ENCODE measurements at regions not wholly inside any gene's neighbourhood (a gene's known extent, or its start where the extent isn't known, plus 50 kb on each side); places are given as distances from the start of the nearest gene placed in this dataset.

DNA sequence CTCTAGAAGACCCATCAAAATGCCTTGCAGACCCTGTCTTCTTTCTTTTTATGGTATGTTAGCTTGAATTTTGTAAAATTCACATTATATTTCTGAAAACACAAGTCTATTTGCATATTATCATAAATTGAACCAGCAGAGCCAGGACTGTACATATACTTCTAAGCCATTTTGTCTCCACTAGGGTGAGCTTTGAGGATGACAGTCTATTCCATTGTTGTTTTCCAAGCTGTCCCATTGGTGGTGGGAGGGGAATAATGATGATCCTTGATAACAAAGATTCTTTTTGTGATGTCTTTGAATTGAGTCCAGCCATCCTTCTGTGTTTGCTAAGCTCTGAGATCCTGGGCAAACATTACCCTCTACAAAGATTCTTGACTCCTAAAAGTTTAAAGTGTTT is 359.3 kb upstream of the PCDH20 start:
- Histone ChIP-seq H3K27me3 (ENCODE audit: insufficient read depth, low read length) (no peaks in the 10 kb centered on the region; the same call in 1 of the 2 replicates), H2AK5ac (ENCODE audit: insufficient read length, low read length) (no peak overlapping the region)

More for the DNA sequence above, 359.3 kb upstream of the PCDH20 start:
- TF ChIP-seq, protein P1, sequence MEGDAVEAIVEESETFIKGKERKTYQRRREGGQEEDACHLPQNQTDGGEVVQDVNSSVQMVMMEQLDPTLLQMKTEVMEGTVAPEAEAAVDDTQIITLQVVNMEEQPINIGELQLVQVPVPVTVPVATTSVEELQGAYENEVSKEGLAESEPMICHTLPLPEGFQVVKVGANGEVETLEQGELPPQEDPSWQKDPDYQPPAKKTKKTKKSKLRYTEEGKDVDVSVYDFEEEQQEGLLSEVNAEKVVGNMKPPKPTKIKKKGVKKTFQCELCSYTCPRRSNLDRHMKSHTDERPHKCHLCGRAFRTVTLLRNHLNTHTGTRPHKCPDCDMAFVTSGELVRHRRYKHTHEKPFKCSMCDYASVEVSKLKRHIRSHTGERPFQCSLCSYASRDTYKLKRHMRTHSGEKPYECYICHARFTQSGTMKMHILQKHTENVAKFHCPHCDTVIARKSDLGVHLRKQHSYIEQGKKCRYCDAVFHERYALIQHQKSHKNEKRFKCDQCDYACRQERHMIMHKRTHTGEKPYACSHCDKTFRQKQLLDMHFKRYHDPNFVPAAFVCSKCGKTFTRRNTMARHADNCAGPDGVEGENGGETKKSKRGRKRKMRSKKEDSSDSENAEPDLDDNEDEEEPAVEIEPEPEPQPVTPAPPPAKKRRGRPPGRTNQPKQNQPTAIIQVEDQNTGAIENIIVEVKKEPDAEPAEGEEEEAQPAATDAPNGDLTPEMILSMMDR (conservative IDR thresholded peaks at IDR 0.05) = no peak
- Histone ChIP-seq H3K18ac (ENCODE audit: insufficient read length, low read depth, low read length) (no peak overlapping the region), H4K91ac (ENCODE audit: insufficient read length, low read depth, low read length) (no peak overlapping the region), H3K9ac (ENCODE audit: extremely low read depth, insufficient read length, low read length) (no peak overlapping the region), H3K23me2 (ENCODE audit: insufficient read length, low read depth, low read length, poor library complexity, severe bottlenecking) (no peaks in the 10 kb centered on the region), H3K56ac (ENCODE audit: insufficient read length, low read depth, low read length) (no peak overlapping the region), H3K4me1 (ENCODE audit: insufficient read depth, low read length) (no peaks in the 10 kb centered on the region), H2AFZ (ENCODE audit: low read length) (no peak overlapping the region), H2BK5ac (ENCODE audit: insufficient read length, low read length) (no peak overlapping the region), H2BK15ac (ENCODE audit: low read depth, low read length) (no peak overlapping the region), H3K9me3 (ENCODE audit: control insufficient read depth, low read depth, low read length) (no peaks in the 10 kb centered on the region), H4K5ac (ENCODE audit: insufficient read length, low read depth, low read length) (no peak overlapping the region), H3K14ac (ENCODE audit: insufficient read depth, low read length) (no peak overlapping the region), H2BK12ac (ENCODE audit: insufficient read length, low read depth, low read length) (no peak overlapping the region), H3K4ac (ENCODE audit: low read depth, low read length) (no peak overlapping the region), H3K79me1 (ENCODE audit: insufficient read depth, low read depth, low read length, poor library complexity, severe bottlenecking) (no peaks in the 10 kb centered on the region), H3K23ac (ENCODE audit: insufficient read length, low read depth, low read length) (no peak overlapping the region), H4K8ac (replicated peaks; ENCODE audit: insufficient read length, low read depth, low read length) (no peak overlapping the region), H4K20me1 (ENCODE audit: control insufficient read depth, insufficient read depth, insufficient read length) (no peaks in the 10 kb centered on the region), H3T11ph (ENCODE audit: low read length) (no peak overlapping the region), H2BK120ac (ENCODE audit: low read depth, low read length, poor library complexity, severe bottlenecking) (no peak overlapping the region), H3K79me2 (ENCODE audit: insufficient read depth, low read length) (no peaks in the 10 kb centered on the region), H3K4me2 (ENCODE audit: insufficient read depth, insufficient read length, low read length) (no peak overlapping the region), H2BK20ac (ENCODE audit: low read depth, low read length, poor library complexity, severe bottlenecking) (no peak overlapping the region), H3K27ac (ENCODE audit: insufficient read length, low read depth, low read length) (no peak overlapping the region)
- peaks cover 15 to 31% of the 10 kb centered on the region in 2 experiments; a peak in 3 of 4 replicates for H3K4me1 Mint-ChIP-seq
- H3K4me3 Mint-ChIP-seq = no peak overlapping the region
- H3K9me3 Mint-ChIP-seq = peaks cover 0 to 3% of the 10 kb centered on the region in 2 experiments; a peak in 1 of 5 replicates
- no peak overlapping the region for H3K27ac Mint-ChIP-seq
- no peak for DNase-seq
- no peaks in the 10 kb centered on the region for H3K36me3 Mint-ChIP-seq (ENCODE audit: insufficient read depth in 1 of 3, low read depth in 3 of 3)
- H3K27me3 Mint-ChIP-seq (ENCODE audit: low read depth) = no peaks in the 10 kb centered on the region
